ENCODE measurements at regions not wholly inside any gene's neighbourhood (a gene's known extent, or its start where the extent isn't known, plus 50 kb on each side); places are given as distances from the start of the nearest gene placed in this dataset.
"Not testable (repeated sequence)": the region's sequence is repeated elsewhere in the genome, so short reads cannot be mapped to it uniquely, and the experiment has no call there.

DNA sequence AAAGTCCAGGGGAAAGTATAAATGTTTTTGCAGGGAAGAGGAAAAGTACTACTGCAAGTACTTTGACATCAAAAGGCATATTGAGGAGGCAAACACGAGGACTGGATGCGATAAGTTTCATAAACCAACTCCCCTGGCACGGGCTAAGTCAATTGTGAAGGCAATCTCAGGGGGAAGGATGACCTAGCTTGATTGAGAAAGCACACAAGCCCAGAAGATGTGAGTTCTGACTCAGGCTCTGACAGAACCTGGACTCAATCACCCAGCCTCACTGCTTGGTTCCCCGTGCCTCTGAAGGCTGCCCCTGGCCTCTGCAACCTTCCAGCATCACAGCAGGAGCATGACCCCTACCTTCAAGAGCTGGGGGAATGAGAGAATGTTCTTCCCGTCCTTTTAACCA, 93.2 kb upstream of the ZNF438 start:
- DNase-seq (ENCODE audit: low read depth): no peak

DNA sequence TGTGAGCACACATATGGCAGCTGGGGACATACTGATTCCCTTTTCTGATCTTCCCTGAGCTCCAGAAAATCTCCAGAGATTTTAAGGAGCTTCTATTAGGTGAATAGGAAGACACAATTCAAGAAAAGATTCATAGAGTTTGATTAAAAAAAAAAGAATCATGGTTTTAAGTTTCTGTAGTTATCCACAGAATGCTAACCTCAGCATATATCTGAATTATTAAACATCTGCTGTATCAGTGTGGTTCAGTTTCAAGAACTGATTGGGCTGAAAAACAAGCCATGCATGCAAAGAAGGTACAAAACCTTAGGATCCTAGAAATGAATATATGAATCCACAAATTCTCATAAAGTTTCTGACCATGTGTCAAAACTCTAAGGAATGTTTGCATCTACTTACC, 94.1 kb upstream of the ZNF438 start:
- no peak for DNase-seq (ENCODE audit: low read depth)

DNA sequence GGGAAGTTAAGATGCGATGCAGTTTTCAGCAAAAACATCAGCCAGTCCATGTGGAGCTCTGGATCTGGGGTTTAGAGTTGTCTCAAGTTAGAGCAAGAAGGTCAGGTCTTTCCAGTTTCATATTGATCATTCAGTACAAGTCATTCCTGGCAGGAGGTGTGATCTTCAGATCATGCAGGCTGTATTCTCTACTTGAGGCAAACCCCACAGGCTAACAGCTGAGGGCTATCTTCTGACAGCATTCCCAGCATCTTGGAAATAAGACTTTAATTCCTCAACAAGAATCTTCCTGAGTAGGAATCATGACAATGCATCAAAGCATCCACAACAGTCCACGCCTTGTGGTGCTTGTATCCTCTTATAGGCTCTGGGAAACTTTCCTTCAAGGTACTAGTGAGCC, 94.9 kb upstream of the ZNF438 start:
- no peak for DNase-seq (ENCODE audit: low read depth)

DNA sequence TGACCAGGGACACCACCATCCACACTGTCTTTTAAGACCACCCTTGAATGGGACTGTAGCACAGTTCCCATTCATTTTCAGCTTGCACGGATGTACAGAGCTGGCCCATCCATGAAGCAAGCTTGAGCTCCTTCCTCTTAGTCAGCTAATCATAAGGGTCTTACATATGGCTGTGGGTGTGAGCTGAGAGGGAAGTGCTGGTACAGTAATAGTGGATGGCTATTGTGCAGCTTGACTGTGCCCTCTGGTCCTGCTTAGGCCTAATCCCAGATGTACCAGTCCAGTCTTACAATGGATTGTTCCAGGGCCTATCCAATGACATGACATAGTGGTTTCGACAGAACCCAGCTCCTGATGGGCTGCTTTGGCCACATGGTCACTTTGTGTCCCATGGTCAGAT, 96.9 kb upstream of the ZNF438 start:
- DNase-seq (ENCODE audit: low read depth): no peak

DNA sequence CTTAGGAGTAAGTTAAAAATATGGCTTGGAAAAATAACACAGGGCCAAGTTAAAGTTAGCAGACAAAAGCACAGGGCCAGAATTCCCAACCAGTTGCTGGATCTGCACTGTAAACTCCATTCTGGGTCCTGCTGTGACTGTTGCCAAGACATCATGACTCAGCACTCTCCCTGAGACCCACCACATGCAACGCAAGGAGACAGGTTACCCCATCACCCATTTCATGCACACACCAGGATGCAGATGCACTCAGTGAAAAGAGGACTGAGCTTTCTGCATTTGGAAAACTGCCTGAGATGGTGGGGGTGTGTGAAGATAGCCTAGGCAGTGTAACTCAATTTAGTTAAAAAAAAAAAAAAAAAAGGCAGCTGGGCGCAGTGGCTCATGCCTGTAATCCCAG, 97.6 kb upstream of the ZNF438 start:
- DNase-seq (ENCODE audit: low read depth): no peak

DNA sequence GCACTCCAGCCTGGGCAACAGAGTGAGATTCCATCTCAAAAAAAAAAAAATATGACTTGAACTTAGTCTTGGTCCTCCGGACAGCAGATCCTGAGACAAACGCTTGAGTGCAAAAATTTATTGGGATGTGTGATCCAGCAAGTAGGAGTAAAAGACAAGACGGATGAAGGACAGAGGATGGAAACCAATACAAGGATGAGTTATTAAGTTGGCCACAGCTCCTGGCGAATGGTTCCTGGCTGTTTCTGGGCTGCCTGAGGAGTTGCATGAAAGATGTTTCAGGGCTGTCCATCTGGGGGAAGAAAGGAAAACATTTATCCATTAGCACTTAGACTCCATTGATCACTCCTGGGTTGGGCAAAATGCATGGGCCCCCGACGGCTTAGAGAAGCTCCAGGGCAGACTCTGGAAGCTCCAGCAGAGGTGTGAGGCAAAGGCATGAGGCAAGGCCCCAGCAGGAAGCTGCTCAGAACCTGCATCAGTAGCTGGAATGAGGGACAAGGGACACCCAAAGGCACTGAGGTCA, 98.3 kb upstream of the ZNF438 start:
- no peak for DNase-seq (ENCODE audit: low read depth)

DNA sequence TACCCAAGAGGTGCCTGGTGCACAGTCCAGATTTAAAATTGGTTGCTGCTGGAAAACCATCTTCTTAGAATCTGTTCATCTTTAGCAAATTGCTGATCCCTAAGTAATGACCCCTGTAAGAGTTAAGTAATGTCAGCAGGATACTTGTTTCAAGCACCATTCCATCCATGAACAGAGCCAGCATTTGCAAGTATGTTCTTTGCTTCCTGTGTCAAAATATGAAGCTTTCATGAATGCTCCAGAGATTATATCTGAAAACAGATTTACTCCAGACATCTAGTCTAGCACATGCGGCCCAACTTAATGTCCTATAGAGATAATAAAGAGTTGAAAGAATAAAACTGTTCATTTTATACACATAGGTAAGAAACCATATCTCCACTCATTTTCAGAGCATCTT, 98.7 kb upstream of the ZNF438 start:
- DNase-seq (ENCODE audit: low read depth): no peak

DNA sequence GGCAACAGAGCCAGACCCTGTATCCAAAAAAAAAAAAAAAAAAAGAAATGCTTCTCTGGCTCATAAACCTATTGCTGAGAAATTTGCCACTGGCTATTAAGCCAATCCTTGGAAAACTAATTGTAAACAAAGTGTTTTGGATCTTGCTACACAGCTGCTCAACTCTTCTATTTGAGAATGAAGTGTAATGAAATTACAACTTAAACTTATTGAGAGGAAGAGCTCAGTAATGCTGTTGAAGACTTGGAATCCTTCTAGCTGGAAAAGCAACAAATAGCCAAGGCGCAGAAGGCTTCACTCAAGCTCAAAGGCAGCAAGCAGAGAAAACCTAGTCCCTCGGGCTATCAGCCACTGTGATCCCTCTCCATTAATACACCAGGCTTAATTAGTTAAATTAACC, 99.6 kb upstream of the ZNF438 start:
- no peak for DNase-seq (ENCODE audit: low read depth)

DNA sequence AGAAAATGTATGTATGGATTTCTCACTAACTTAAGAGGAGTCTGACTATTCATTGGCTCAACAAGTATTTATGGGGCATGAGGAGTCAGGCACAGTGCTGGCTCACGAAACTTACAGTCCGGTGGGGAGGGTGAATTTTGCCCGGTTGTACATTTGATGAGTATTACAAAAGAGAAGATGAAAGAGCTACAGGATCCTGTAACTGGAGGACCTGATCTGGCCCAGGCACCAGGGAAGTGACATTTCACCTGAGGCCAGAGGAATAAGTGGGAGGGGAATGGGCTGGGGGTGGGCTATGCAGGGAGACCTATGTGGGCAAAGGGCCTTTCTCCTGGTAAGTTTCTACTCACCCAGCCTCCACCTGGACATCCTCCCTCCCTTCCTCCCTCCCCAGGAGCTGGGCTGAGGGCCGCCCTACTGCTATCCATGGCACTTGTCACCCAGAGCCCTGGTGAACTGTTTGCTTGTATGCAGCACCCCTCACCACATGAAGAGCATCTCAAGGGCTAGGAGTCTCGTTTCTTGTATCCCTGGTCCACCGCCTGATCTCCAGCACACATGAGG, 101.1 kb upstream of the ZNF438 start:
- DNase-seq (ENCODE audit: low read depth): no peak

DNA sequence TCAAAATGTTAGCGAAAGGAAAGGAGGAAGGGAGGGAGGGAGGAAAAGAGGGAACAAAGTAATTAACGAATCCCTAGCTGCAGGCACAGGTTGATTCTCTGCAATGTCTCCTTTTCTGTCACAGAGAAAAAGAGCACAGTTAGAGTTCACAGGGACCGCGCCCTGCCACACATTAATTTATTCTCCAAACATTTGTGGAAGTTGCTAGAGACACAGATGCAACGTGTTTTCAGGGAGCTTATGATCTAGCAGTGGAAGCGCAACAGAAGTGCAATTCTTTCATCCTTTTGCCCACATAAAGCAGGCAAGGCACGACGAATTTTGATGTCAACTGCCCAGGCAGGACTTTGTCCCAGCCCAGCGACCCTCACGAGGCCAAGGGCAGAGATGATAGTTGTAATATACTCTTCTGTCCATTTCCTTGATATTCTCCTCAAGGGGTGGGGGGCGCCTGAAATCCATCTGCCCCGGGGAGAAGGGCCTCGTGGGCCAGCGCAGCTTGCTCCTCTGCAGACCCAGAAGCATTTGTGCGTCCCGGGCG, 101.7 kb upstream of the ZNF438 start:
- no peak for DNase-seq (ENCODE audit: low read depth)

DNA sequence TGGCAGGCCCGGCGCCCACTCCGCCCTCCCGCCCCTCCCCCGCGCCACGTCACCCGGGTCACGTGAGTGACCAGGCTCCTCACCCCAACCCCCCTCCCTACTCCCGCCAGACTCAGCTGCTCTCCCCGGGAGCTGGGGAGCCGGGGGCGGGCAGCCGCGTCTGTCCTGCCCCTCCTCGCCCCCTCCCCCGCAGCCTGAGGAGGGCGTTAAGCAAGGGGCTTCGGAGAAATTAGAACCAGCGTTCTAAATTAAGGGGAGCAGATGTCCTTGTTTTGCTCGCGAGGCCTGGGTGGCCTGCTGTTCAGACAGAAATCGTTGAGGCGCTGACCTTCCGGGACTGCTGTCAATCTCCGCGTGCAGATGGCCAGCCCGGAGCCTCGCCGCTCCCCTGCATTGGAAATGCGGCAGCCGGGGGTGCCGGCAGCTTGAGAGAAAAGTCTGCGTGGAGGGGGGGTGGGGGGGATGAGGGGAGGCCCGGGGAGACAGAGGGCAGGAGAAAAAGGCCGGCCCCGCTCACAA, 102.2 kb upstream of the ZNF438 start:
- peak; percentile 59 for DNase-seq (ENCODE audit: low read depth)

DNA sequence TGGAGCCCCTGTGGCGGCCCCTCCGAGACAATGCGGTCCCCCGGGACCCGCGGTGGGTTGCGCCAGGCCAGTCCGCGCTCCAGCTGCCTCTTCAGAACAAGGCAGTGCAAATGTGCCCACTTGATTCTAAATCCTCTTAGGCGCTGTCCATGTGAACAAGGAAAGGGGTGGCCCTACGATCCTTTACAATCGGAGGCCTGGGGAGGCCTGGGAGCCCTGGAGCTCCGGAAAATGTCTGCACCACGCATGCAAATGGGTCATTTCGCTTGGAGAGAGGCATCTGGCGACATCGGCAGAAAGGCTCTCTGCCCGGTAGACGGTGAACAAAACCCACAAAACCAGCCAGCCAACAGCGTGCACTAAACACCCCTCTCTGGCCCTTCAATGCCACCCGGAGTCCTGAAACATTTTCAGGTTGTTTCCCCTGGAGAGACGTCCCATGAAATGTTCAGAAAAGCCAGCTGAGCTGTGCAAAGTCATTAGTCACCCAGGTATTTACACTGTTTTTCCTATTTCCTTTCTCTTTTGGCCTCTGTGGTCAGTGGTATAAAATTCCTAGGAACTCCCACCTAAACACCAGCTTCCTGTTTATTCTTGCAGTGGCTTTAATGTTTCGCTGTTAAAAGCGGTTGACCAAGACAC, 102.8 kb upstream of the ZNF438 start:
- no peak for DNase-seq (ENCODE audit: low read depth)

DNA sequence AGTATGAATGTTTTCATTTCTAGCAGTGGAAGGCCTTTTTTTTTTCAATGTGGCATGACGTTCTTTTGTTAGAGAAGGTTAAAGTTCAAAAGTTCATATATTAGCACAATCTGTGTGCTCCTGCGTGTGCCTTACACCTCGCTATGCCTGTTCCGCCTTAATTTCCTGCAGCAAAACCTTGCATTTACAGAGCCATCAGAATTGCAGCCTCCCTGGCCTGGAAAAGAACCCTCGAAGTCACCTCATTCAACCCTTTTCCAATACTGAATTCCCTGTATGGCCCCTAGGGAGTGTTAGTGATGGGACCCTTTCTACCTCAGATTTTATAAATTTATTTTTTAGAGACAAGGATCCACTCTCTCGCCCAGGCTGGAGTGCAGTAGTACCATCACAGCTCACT, 103.5 kb upstream of the ZNF438 start:
- no peak for DNase-seq (ENCODE audit: low read depth)

DNA sequence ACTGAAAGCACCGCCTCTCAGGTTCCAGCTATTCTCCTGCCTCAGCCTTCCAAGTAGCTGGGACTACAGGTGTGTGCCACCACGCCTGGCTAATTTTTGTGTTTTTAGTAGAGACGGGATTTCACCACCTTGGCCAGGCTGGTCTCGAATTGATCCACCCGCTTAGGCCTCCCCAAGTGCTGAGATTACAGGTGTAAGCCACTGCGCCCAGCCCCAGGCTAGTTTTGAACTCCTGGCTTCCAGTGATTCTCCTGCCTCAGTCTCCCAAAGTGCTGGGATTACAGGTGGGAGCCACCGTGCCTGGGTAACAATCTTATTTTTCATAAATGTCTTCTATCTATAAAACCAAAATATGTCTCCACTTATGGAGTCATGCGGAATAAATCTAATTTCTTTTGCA, 104.1 kb upstream of the ZNF438 start:
- not testable (repeated sequence) for DNase-seq (ENCODE audit: low read depth)

DNA sequence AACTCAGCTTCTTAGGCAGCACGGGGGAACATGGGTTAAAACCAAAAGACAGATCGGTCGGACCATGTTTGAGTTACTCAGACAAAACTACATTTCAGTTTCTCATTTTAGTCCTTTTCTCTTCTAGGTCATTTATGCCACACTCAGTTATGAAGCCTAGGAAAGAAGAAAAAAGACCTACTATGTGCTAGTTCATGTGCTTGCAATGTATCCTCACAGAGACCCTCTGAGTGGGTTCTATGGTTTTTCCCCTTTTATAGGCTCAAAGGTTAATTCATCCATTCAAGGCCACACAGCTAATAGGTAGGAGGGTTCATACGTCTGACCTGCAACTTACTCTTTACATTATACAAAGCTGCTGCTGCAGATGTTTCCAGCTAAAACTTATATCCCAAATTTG, 104.7 kb upstream of the ZNF438 start:
- no peak for DNase-seq (ENCODE audit: low read depth)

DNA sequence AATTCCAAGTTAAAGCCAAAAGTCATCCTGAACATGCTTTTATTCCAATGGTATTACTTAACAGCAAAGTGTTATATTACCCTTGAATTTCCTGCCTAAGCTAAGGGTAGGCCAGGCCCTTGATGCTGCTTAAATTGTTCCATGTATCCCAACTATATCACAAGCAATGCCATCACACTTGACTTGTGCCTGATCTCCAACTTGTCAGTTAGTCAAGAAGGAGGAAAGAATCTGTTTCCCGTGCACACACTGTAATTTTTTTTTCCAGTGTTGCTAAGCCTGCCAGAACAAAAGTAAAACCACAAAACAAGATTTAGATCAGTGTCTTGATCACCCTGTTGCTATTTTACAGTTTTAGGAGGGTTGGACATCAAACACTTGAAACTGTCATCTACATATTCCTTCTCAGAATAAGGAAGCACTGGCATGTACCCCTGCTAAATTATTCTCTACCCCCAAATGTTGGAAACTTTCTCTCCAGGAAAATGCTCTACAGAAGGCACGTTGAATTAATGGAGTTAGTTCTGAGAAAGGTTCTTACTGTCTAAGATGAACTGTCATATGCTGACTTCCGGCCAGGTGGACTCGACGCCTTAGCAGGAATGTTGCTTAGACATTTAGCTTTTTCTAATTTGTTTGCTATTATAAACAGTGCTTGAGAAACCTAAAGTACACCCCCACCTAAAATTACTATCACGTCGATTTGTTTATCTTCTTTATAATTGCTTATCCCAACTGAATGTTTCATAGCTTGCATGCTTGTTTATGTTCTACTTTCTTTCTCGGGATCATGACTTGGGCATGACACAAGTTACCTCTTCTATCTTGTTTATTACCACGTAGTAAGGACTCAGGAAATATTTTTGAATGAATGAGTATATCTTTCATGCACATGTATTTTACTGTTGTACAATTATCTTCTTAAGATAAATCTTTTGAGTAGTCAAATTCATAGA, 105.5 kb upstream of the ZNF438 start:
- no peak for DNase-seq (ENCODE audit: low read depth)

DNA sequence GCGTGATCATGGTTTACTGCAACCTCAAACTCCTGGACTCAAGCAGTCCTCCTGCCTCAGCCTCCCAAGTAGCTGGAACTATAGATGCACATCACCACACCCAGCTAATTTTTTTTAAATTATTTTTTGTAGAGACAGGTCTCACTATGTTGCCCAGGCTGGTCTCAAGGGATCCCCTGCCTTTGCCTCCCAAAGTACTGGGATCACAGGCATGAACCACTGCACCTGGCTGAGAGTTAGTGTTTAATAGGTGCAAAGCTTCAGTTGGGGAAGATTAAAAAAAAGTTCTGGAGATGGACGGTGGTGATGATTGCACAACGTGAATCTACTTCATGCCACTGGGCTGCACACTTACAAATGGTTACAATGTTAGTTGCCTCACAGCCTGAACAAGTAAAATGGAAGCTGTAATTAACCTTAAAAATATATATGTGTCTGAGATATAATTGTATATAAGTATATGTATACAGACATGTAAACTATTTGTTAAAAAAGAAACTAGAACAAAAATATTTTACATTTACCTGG, 106.4 kb upstream of the ZNF438 start:
- no peak for DNase-seq (ENCODE audit: low read depth)

DNA sequence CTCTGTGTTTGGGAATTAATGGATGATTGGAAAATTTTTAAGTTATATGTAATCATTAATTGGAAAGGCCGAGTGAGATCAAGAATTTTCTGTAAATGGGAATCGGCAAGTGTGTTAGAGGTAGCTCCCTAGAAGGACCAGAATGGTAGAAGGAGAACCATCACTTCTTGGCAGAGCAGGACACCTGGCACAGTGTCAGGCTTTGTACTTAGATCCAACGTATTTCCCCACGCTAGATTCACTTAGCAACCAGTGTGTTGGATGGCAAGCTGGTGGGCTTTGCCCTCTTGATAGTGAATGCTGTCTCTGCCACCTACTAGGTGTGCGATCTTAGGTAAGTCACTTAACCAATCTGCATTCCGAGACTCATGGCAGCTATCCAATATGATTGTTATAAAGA, 107.8 kb upstream of the ZNF438 start:
- no peak for DNase-seq (ENCODE audit: low read depth)

DNA sequence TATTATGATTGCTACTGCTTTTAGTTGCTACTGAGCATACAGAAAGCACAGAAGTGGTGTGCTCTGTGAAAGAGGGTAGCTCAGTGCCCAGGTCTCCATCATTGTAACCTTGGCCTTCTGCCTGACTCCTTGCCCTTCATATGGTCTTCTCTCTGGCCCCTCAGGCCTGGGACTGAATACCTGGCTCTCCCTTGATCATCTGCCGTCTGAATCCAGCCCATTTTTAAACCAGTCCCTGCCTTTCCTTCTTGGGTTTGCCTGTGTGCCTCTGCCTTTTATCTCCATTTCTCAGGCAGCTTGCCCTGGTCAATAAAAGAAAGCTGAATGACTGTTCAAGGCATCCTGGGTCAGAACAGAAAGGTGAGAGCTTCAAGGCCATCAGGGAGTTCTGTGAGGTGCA, 109.1 kb upstream of the ZNF438 start:
- DNase-seq (ENCODE audit: low read depth): no peak

DNA sequence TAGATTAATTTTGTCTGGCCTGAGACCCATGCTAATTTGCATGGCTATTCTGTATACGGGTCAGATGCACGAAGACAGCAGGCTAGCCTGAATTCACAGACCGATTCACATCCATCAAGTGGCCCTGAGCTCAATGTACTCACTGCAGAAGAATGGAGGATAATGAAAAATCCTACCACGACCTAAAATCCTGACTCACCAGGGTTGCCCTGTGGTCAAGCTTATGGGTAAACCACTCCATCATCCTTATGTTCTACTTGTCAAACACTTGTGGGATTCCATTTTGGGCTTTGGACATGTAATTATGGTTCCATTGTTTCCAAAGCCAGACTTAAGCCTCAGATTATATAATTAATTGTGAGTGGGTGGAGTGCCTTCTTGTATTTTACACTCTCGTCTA, 110.4 kb upstream of the ZNF438 start:
- DNase-seq (ENCODE audit: low read depth): no peak

DNA sequence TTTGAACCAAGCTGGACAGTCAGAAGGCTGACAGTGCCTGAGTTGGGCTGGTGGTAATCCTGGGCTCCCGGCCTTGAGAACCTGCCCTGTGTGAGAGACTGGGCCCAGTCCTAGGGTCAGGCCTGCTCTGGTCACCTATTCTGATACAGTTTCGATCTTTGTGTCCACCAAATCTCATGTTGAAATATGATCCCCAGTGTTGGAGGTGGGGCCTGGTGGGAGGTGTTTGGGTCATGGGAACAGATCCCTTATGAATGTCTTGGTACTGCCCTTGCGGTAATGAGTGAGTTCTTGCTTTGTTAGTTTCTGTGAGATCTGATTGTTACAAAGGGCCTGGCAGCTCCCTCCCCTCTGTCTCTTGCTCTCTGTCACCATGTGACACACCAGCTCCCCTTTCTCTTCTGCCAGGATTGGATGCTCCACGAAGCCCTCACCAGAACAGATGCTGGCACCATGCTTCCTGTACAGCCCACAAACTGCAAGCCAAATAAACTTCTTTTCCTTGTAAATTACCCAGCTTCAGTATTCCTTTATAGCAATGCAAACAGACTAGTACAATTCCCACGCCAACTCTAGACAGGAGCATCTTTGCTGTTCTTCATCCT, 111.8 kb upstream of the ZNF438 start:
- DNase-seq (ENCODE audit: low read depth): no peak

DNA sequence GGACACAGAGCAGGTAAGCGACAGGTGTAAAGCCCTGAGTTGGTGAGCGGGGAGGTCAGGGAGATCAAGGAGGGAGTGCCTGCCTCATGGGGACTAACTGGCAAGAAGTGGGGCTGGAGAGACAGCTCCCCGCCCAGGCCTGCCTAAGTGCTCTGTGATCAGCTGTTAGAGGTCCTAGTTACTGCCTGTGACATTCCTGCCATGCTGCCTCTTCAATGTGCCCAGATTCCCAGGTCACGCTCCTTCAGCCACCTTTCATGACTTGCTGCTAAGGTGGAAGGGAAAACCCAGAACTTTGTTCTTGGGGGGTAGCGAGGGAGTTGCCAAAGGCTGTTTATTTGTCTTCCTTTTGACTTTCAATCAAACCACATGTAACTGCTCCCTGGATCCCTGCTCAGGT, 114.3 kb upstream of the ZNF438 start:
- DNase-seq (ENCODE audit: low read depth): no peak
